D721Med (cell line): ENCODE measurements at regions not wholly inside any gene's neighbourhood (a gene's known extent, or its start where the extent isn't known, plus 50 kb on each side); places are given as distances from the start of the nearest gene placed in this dataset.

Source experiments
- DNase-seq: peaks from one replicate; pipeline ENCODE4 v3.0.0; 2011; ENCODE audit warnings: low spot score; ENCODE audit not compliant: insufficient read length
- FAIRE-seq: peaks from 2 replicates; lab custom pipeline; 2011; peaks lifted over from hg19 to GRCh38; lab: Jason Lieb, UNC
- CTCF ChIP-seq: IDR thresholded peaks from 2 replicates; pipeline ENCODE4 v1.5.1; 2012; ENCODE audit warnings: mild to moderate bottlenecking, control low read depth; ENCODE audit not compliant: insufficient read depth; ENCODE audit errors: missing control alignments

- no peak for TF ChIP-seq CTCF
- FAIRE-seq (no peak), DNase-seq (no peak)
These were observed 114.4 kb upstream of the NEBL start for GRCh38 chr10:21011433-21012018.

- no peak for FAIRE-seq
These were observed 113.5 kb upstream of the NEBL start for GRCh38 chr10:21010615-21011014.

GRCh38 chr10:21003240-21003822, 106.2 kb upstream of the NEBL start:
- DNase-seq, result no peak

More at GRCh38 chr10:21010615-21011014, 113.5 kb upstream of the NEBL start:
- DNase-seq, result no peak
- no peak for TF ChIP-seq CTCF

GRCh38 chr10:21002091-21002878, 105.2 kb upstream of the NEBL start:
- TF ChIP-seq CTCF, result no peak
- FAIRE-seq, result no peak

More at GRCh38 chr10:21003240-21003822, 106.2 kb upstream of the NEBL start:
- no peak for TF ChIP-seq CTCF
- no peak for FAIRE-seq

GRCh38 chr10:20999699-21000098, 102.6 kb upstream of the NEBL start:
- FAIRE-seq, result no peak
- DNase-seq, result no peak
- TF ChIP-seq CTCF, result no peak

More at GRCh38 chr10:21002091-21002878, 105.2 kb upstream of the NEBL start:
- DNase-seq, result no peak

- no peak for DNase-seq
- no peak for FAIRE-seq
- no peak for TF ChIP-seq CTCF
These were observed 100.9 kb upstream of the NEBL start for GRCh38 chr10:20998036-20998435.
